ENCODE measurements at regions not wholly inside any gene's neighbourhood (a gene's known extent, or its start where the extent isn't known, plus 50 kb on each side); places are given as distances from the start of the nearest gene placed in this dataset.

DNA sequence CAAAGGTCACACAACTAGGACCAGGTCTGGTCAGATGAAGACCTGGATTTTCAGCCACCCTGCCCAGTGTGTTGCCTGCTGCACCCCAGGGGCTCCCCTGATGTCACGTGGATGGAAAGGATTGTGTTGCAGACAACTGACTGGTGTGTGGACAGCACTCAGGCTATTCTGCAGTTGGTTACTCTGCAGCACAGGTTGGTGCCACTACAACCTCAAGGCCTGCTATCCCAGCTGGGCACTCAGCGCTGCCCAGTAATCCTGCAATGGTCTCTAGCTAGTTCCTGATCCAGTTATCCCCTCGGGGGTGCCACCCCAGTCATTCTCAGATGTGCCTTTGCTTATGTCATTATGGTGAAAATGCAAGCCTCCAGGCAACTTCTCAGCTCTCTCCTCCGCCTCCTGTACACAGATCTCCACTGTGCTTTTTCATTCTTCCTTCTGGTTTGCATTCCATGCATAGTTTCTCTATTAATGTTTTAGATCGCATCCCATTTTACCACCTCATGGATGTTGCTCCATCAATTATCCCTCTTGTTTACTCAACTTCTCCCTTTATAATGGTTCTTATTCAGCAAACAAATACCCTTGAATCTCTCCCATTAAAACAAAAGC lies 503.2 kb upstream of the CAMK1G start:
- no peaks in the 10 kb centered on the region for H3K36me3 ChIP-seq
- TF ChIP-seq, protein P1, sequence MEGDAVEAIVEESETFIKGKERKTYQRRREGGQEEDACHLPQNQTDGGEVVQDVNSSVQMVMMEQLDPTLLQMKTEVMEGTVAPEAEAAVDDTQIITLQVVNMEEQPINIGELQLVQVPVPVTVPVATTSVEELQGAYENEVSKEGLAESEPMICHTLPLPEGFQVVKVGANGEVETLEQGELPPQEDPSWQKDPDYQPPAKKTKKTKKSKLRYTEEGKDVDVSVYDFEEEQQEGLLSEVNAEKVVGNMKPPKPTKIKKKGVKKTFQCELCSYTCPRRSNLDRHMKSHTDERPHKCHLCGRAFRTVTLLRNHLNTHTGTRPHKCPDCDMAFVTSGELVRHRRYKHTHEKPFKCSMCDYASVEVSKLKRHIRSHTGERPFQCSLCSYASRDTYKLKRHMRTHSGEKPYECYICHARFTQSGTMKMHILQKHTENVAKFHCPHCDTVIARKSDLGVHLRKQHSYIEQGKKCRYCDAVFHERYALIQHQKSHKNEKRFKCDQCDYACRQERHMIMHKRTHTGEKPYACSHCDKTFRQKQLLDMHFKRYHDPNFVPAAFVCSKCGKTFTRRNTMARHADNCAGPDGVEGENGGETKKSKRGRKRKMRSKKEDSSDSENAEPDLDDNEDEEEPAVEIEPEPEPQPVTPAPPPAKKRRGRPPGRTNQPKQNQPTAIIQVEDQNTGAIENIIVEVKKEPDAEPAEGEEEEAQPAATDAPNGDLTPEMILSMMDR (IDR thresholded peaks at IDR 0.05; ENCODE audit: low read depth, low read length): no peak
- H3K4me3 ChIP-seq (ENCODE audit: low read depth, low read length): no peak overlapping the region
- no peak for DNase-seq
- no peaks in the 10 kb centered on the region for H3K9me3 ChIP-seq (ENCODE audit: severe bottlenecking)
- H3K27ac ChIP-seq: no peak overlapping the region
- H3K27me3 ChIP-seq (ENCODE audit: insufficient read depth, low read depth, severe bottlenecking): no peaks in the 10 kb centered on the region

DNA sequence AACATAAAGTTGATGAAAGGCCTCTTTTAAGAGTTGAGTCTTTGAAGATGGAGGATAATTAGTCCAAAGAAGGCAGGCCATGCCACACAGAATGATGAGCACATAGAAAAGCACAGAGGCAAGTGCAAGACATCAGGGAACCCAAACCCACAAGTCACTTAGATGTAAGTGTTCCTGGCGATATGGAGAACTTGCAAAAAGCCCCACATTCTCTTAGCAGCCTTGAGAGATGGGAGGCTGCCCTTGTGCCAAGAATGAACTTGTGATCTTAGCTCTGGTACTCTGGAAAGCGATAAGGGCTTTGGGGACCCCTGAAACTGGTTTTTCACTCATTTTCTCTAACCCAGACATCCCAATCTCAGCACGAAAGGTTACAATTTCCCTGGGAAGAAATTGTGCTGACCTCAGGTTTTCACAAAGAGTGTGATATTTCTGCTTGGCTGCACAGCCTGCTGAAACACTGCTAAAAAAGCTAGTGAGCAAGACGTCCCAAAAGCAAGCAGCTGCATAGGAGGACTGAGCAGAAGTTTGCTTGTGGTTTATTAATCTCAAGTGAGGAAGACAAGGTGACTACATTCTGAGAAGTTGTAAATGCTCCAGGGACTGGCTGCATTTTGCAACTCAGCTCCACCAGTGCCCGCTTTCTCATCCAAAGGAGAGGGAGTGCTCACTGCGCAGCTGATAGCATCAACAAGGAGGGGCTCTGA lies 496.9 kb upstream of the CAMK1G start:
- H3K27ac ChIP-seq: no peak overlapping the region
- H3K4me3 ChIP-seq (ENCODE audit: low read depth, low read length): no peak overlapping the region
- H3K27me3 ChIP-seq (ENCODE audit: insufficient read depth, low read depth, severe bottlenecking): no peaks in the 10 kb centered on the region
- no peaks in the 10 kb centered on the region for H3K36me3 ChIP-seq
- DNase-seq: no peak
- H3K9me3 ChIP-seq (ENCODE audit: severe bottlenecking): peaks cover 2% of the 10 kb centered on the region
- TF ChIP-seq, protein P1 (IDR thresholded peaks at IDR 0.05; ENCODE audit: low read depth, low read length): no peak

DNA sequence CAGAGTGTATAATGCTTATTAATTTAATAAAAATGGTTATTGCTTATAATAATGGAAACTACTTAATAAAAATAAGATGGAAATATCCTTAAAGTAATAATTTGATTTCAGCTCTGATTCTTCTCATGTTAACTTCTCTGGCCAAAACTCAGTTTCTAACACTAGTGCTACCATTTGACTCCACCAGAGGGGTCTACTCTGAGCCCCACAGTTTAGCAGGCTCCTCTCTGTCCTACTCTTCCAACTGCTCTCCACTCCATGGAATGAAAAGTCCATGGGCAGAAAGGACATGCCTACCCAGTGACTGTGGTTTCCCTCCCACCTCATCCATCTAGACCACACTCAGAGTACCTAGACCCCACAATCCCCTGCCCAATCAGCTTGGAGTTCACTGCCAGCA lies 489.1 kb upstream of the CAMK1G start:
- TF ChIP-seq, protein P1 (IDR thresholded peaks at IDR 0.05; ENCODE audit: low read depth, low read length): 0 out of 2 replicates have a peak, but pooled peaks have one; percentile 25
- H3K9me3 ChIP-seq (ENCODE audit: severe bottlenecking): peaks cover 2% of the 10 kb centered on the region
- H3K27ac ChIP-seq: no peak overlapping the region
- no peak for DNase-seq
- H3K36me3 ChIP-seq: no peaks in the 10 kb centered on the region
- no peaks in the 10 kb centered on the region for H3K27me3 ChIP-seq (ENCODE audit: insufficient read depth, low read depth, severe bottlenecking)
- H3K4me3 ChIP-seq (ENCODE audit: low read depth, low read length): no peak overlapping the region

DNA sequence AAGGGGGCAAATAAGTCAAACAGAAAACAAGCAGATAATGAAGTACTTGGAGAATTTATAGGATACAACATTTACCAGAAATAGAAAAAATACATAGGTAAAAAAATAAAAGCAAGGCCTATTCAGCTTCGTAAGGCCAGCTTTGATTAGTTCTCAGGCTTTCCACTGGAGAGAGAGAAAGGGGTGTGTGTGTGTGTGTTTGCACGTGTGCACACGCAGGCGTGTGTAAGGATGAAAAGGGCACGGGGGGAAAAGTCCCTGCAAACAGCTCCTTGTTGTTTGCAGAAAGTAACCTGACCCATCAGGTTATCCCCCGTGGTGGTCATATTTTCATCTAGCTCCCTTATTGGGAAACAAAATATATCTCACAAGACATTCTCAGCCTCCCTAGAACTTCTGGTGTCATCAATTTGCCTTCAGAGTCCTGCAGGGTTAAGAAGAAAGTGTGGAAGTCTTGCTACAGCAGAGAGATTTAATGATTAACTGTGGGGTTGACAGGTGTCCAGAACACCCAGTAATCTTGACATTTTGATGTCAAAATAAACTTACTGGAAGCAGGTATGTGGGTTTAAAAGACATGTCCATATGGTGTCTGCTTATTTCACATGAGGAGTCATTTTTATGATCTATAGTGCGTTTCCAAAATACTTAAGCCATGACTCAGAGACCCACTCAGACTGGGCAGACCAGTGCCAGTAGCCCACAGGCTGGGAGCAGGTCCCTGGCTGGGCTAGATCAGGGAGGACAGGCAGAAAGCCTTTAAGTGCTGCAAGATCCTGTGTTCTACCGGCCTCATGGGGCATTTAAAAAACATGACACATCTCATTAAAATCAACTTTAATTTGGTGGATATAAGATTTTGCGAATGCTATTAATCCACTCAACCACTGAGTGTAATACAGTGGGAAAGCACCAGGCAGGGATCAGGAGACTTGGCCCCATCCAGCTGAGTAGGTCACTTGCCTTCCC lies 487.6 kb upstream of the CAMK1G start:
- TF ChIP-seq, protein P1 (IDR thresholded peaks at IDR 0.05; ENCODE audit: low read depth, low read length): no peak

DNA sequence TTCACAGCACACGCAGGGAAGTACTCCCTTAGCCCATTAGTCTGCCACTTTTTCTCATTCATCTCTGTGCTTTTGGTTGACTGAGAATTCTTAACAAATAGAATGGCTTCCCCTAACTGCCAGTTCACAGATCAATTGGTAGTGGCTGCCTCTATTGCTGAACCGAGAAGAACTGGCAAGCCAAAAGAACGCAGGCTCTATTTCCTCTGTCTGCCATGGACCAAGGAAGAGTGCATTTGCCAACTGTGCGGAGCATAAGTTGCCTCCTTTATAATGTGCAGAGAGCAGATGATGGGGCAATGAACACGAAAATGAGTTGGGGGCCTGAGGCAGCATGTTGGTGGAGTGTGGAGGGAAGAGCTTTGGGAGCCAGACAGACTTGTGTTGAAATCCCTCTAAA lies 483.1 kb upstream of the CAMK1G start:
- H3K36me3 ChIP-seq: no peaks in the 10 kb centered on the region
- TF ChIP-seq, protein P1 (IDR thresholded peaks at IDR 0.05; ENCODE audit: low read depth, low read length): no peak
- H3K9me3 ChIP-seq (ENCODE audit: severe bottlenecking): no peaks in the 10 kb centered on the region
- no peak for DNase-seq
- H3K4me3 ChIP-seq (ENCODE audit: low read depth, low read length): no peak overlapping the region
- no peak overlapping the region for H3K27ac ChIP-seq
- no peaks in the 10 kb centered on the region for H3K27me3 ChIP-seq (ENCODE audit: insufficient read depth, low read depth, severe bottlenecking)

More for the DNA sequence above, 487.6 kb upstream of the CAMK1G start:
- no peaks in the 10 kb centered on the region for H3K36me3 ChIP-seq
- H3K27ac ChIP-seq: no peak overlapping the region
- no peak overlapping the region for H3K4me3 ChIP-seq (ENCODE audit: low read depth, low read length)
- H3K27me3 ChIP-seq (ENCODE audit: insufficient read depth, low read depth, severe bottlenecking): no peaks in the 10 kb centered on the region
- no peaks in the 10 kb centered on the region for H3K9me3 ChIP-seq (ENCODE audit: severe bottlenecking)
- DNase-seq: no peak

Data from WERI-Rb-1 (cell line).